ENCODE measurements at regions not wholly inside any gene's neighbourhood (a gene's known extent, or its start where the extent isn't known, plus 50 kb on each side); places are given as distances from the start of the nearest gene placed in this dataset.
A peak's percentile ranks its signal among the peaks of the same experiment; 100 is the strongest.

- no peak for DNase-seq (ENCODE audit: insufficient read length, low spot score)
- FAIRE-seq, result no peak
Measured at GRCh38 chr2:155350783-155351580, 652.5 kb downstream of the KCNJ3 start.

GRCh38 chr2:155332016-155332415, 633.5 kb downstream of the KCNJ3 start:
- DNase-seq (ENCODE audit: insufficient read length, low spot score) (no peak), FAIRE-seq (no peak)
- TF ChIP-seq, protein P1, sequence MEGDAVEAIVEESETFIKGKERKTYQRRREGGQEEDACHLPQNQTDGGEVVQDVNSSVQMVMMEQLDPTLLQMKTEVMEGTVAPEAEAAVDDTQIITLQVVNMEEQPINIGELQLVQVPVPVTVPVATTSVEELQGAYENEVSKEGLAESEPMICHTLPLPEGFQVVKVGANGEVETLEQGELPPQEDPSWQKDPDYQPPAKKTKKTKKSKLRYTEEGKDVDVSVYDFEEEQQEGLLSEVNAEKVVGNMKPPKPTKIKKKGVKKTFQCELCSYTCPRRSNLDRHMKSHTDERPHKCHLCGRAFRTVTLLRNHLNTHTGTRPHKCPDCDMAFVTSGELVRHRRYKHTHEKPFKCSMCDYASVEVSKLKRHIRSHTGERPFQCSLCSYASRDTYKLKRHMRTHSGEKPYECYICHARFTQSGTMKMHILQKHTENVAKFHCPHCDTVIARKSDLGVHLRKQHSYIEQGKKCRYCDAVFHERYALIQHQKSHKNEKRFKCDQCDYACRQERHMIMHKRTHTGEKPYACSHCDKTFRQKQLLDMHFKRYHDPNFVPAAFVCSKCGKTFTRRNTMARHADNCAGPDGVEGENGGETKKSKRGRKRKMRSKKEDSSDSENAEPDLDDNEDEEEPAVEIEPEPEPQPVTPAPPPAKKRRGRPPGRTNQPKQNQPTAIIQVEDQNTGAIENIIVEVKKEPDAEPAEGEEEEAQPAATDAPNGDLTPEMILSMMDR (IDR thresholded peaks at IDR 0.05; ENCODE audit: insufficient read depth, missing control alignments), result no peak

More at GRCh38 chr2:155350783-155351580, 652.5 kb downstream of the KCNJ3 start:
- TF ChIP-seq, protein P1 (IDR thresholded peaks at IDR 0.05; ENCODE audit: insufficient read depth, missing control alignments), result no peak

DNA sequence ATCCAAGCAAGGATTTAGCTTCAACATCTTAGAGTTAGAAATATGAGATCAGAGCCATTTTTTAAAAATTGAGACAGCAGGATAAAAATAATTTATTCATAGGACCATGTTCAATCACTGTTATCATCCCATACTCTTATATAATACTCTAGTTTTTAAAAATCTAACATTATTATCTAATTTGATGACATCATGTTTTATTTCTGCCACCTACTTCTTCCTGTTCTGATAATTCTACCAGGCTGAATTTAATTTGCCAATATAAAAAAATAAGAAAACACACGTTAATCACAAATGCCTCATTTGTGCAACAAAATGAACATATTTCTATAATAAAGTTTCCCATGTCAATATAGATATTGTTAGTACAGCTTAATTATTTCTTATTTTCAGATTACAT, 621.7 kb downstream of the KCNJ3 start:
- TF ChIP-seq, protein P1 (IDR thresholded peaks at IDR 0.05; ENCODE audit: insufficient read depth, missing control alignments), result no peak
- no peak for FAIRE-seq
- no peak for DNase-seq (ENCODE audit: insufficient read length, low spot score)

GRCh38 chr2:155318710-155319109, 620.2 kb downstream of the KCNJ3 start:
- DNase-seq (ENCODE audit: insufficient read length, low spot score) (no peak), FAIRE-seq (no peak)
- TF ChIP-seq, protein P1 (IDR thresholded peaks at IDR 0.05; ENCODE audit: insufficient read depth, missing control alignments), result no peak

GRCh38 chr2:155315768-155316167, 617.3 kb downstream of the KCNJ3 start:
- TF ChIP-seq, protein P1 (IDR thresholded peaks at IDR 0.05; ENCODE audit: insufficient read depth, missing control alignments), result no peak
- DNase-seq (ENCODE audit: insufficient read length, low spot score), result no peak
- no peak for FAIRE-seq

DNA sequence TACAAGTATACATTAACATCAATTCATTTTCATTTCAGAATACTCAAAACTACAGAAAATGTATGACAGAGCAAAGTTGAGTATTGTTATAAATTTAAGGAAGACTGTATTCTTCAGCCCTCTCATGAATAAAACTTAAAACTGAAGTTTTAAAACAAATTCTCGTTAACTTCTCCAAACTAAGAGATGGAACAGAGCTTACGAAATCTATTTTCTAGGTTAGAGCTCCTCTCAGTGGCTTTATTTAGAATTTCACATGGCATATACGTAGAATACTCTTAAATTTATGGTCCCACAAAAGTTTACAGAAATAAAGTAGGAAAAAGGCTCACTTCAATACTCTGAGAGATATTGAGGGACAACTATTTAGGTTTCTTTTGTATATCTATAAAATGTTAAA, 612.1 kb downstream of the KCNJ3 start:
- FAIRE-seq (peak; percentile 88), DNase-seq (ENCODE audit: insufficient read length, low spot score) (no peak)

GRCh38 chr2:155309483-155309882, 611.0 kb downstream of the KCNJ3 start:
- DNase-seq (ENCODE audit: insufficient read length, low spot score) (no peak), FAIRE-seq (no peak)
- TF ChIP-seq, protein P1 (IDR thresholded peaks at IDR 0.05; ENCODE audit: insufficient read depth, missing control alignments), result no peak

More for the DNA sequence above, 612.1 kb downstream of the KCNJ3 start:
- TF ChIP-seq, protein P1 (IDR thresholded peaks at IDR 0.05; ENCODE audit: insufficient read depth, missing control alignments), result peak; percentile 70

Data from D721Med (cell line).